IPS DF 19.7 (cell line): ENCODE measurements at regions not wholly inside any gene's neighbourhood (a gene's known extent, or its start where the extent isn't known, plus 50 kb on each side); places are given as distances from the start of the nearest gene placed in this dataset.
"Not testable (repeated sequence)": the region's sequence is repeated elsewhere in the genome, so short reads cannot be mapped to it uniquely, and the experiment has no call there.

Experiments
- DNase-seq: peaks from one replicate; pipeline ENCODE4 v3.0.0-alpha.2; 2013; ENCODE audit warnings: low read depth, low spot score

- DNase-seq = no peak
Observed at GRCh38 chr3:84679211-84679610, 279.6 kb upstream of the CADM2 start.

DNA sequence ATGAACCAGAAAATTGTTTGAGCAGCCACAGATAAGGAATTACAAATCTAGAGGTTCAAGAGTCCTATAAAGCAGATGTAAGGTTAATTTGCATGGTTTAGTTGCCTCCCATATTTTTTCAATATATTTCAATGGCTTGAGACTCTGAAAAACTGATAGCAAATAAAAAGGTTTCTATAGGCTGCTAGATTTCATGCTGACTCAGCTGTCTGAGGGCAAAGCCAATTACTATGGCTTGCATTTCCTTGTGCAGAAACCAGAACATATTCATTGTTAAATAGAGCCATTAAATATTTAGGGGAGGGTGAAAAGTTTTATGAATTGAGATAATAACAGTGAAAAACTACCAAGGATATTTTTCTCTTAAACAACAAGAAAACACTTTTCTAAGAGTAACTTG lies 278.1 kb upstream of the CADM2 start:
- DNase-seq = no peak

GRCh38 chr3:84683493-84683892 lies 275.3 kb upstream of the CADM2 start:
- DNase-seq = no peak

DNA sequence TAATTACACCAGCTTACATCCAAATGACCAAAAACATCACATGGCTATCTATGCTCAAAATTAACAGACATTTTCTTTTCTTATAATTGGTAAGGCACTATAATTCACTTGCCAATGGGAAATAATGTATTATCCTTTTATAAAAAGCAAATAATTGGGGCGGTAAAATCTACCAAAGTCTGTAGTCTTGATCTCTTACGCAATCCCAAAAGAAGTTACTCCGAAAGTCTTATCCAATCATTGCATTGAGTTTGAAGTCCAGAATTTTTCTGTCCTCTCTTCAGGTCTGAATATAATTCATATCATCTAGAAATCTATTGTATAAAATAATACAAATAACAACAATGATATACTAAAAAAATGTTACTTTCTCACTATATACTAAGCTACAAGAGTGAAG lies 273.3 kb upstream of the CADM2 start:
- DNase-seq = no peak

DNA sequence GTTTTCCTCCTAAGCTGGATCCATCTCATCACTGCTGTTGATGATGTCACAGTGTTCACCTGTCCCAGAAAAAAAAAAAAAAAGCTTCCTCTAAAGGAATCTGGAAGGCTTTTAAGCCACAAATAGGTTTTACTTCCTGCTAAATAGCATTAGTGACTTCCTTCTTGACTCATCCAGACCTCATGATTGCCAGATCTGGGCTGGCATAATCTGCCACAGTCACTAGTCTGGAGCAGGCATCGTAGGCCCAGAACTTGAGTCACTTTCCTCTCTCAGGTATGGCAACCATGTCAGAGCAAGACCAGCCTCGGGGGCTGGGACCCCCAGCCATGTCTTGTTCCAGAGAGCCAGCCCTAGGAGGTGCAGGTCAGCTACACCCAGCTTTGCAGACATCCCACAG lies 266.5 kb upstream of the CADM2 start:
- DNase-seq = no peak

GRCh38 chr3:84710288-84710687 lies 248.5 kb upstream of the CADM2 start:
- not testable (repeated sequence) for DNase-seq

- DNase-seq = no peak
Observed at GRCh38 chr3:84717894-84718293, 240.9 kb upstream of the CADM2 start.

DNA sequence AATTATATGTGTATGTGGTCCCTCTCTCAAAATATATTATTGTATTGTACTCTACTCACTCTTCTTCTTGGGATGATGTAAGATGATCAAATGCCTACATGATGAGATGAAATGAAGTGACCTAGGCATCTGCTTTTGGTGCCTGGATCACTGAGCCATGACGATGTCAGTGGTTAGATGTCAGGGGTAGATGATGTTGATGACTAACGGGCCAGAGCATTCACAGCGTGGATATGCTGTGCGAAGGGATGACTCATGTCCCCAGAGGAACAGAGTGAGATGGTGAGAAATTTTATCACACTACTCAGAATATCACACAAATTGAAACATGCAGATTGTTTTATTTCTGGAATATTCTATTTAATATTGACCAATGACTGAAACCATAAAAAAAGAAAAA lies 233.9 kb upstream of the CADM2 start:
- no peak for DNase-seq

DNA sequence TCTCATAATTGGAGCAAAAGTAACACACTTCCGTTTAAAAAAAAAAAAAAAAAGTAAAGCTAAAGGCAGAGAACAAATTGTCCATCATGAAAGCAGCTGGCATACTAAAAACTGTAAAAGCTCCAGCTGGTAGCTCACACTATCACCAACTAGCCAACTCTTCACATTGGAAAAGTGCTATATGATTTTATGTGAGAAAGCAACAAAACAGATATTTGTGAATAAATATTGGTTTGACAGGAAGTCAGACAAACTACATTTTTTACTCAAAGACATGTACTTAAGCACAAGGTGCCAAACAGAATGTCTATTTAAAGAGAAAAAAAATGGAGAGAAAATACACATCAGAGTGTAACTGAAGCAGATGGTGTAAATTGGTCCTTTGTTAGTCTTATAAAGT lies 231.2 kb upstream of the CADM2 start:
- no peak for DNase-seq

- not testable (repeated sequence) for DNase-seq
Observed at GRCh38 chr3:84734731-84735130, 224.1 kb upstream of the CADM2 start.

GRCh38 chr3:84738086-84738485 lies 220.7 kb upstream of the CADM2 start:
- DNase-seq = no peak

DNA sequence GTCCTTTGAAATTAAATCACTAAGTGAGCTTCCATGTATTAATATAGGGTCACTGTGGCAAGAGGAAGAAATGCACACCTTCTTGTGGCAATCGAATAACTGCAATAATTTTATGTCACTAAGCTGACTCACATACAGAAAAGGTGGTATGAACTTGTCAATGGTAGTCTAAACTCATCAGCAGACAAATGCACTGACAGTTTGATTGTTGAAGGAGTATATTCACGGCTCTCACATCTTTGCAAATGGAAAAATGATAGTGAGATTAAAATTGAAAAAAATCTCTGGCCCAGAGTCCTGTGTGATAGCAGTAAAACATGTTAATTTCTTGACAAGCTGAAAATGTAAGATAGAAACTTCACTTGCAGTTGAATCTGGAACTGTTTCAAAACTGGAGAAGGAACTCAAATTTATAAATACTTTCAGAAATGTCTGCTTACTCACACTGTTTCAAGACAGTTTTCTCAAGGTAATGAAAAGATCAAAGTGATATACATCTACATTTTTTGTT lies 215.8 kb upstream of the CADM2 start:
- no peak for DNase-seq

- no peak for DNase-seq
Observed at GRCh38 chr3:84744130-84744529, 214.7 kb upstream of the CADM2 start.

GRCh38 chr3:84755860-84756259 lies 202.9 kb upstream of the CADM2 start:
- no peak for DNase-seq

DNA sequence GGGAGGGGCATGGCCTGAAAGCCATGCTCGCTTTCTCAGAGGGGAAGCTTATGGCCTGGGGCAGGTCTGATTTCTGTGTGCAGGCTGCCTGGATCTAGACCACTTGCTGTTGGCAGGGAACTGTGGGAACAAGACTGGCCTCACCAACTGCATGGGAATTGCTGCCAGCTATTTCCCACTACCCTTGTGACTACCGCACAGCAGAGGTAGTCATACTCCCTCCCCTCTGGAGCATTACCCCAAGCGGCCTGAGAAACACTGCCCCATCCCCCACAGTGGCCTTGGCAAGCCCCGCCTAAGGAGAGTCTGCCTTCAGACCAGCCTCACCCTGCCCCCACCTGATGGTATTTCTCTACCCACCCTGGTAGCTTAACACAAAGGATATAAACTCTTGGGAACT lies 199.4 kb upstream of the CADM2 start:
- no peak for DNase-seq

GRCh38 chr3:84772841-84773240 lies 185.9 kb upstream of the CADM2 start:
- no peak for DNase-seq

- no peak for DNase-seq
Observed at GRCh38 chr3:84783281-84783680, 175.5 kb upstream of the CADM2 start.

- no peak for DNase-seq
Observed at GRCh38 chr3:84789961-84790360, 168.8 kb upstream of the CADM2 start.

- no peak for DNase-seq
Observed at GRCh38 chr3:84806958-84807357, 151.8 kb upstream of the CADM2 start.

DNA sequence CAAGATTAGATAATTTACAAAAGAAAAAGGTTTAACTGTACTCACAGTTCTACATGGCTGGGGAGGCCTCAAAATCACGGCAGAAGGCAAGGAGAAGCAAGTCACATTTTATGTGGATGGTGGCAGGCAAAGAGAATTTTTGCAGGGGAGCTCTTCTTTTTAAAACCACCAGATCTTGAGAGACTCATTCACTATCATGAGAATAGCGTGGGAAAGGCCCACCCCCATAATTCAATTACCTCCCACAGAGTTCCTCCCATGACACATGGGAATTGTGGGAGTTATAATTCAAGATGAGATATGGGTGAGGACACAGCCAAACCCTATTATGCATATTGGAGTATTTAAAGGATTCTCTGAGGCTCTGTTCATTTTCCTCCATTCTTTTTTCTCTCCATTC lies 138.7 kb upstream of the CADM2 start:
- no peak for DNase-seq

DNA sequence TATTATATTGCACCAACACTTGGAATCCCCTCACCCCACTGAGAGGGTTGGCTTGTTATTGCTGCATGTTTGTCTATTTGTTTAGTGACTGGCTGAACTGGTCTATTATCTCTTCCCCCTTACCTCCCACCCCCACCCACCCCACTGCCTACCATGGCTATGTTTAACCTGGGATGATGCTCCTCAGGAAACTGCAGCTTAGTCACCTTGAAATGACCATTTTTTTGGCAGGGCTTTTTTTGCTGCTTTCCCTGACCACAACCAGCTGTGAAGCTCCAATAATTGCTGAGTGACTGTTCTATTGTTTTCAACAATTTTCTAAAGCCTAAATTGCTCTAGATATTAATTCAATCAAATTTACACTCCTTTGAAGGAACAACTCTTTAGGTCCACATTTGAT lies 137.9 kb upstream of the CADM2 start:
- no peak for DNase-seq

- DNase-seq = no peak
Observed at GRCh38 chr3:84825817-84826216, 133.0 kb upstream of the CADM2 start.

GRCh38 chr3:84830476-84830875 lies 128.3 kb upstream of the CADM2 start:
- DNase-seq = no peak

DNA sequence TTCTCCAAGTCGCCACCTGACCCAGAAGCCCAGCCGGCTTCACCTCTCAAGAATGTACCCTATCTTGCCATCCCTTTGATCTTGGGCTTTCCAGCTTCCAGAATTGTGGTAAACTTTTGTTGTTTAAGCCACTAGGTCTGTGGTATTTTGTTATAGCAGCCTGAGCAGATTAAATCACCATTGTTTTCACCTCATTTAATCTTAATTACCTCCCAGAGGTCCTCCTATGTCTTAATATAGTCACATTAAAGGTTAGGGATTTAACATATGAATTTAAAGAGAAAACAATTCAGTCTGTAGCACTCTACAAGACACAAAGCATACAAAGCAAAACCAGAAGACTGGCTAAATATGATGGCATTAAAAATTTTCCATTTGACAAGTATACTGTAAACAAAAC lies 123.4 kb upstream of the CADM2 start:
- no peak for DNase-seq

GRCh38 chr3:84836961-84837360 lies 121.8 kb upstream of the CADM2 start:
- peak; percentile 96 for DNase-seq
